NT2/D1 (cell line): ENCODE measurements at regions not wholly inside any gene's neighbourhood (a gene's known extent, or its start where the extent isn't known, plus 50 kb on each side); places are given as distances from the start of the nearest gene placed in this dataset.
"Not testable (repeated sequence)": the region's sequence is repeated elsewhere in the genome, so short reads cannot be mapped to it uniquely, and the experiment has no call there.

Experiments used
- SUZ12 ChIP-seq: IDR thresholded peaks from 2 replicates; pipeline ENCODE4 v1.6.1; 2011; ENCODE audit not compliant: insufficient read length, insufficient read depth; ENCODE audit errors: extremely low read depth
- ZNF274 ChIP-seq: IDR thresholded peaks from 2 replicates; pipeline ENCODE4 v1.6.1; 2011; ENCODE audit warnings: mild to moderate bottlenecking, low read depth, low read length

DNA sequence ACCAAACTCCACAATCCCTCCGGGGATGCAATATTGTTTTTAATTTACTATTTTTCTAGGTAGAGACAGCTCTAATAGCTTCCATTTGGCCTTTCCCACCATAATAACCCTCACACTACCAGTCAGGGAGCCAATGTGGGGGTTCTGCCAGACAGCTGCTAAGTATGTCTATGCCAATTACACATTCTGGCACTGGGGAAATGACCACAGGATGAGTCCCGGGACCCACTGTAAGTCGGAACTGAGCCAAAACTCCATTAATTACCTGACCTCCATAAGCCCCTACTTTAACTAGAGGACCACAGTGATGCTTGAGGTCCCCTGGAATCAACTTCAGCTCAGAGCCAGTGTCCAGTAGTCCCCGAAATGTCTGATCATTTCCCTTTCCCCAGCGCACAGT, 95.2 kb upstream of the USP25 start:
- TF ChIP-seq ZNF274, SUZ12: not testable (repeated sequence)
